NT2/D1 (cell line): ENCODE measurements at regions not wholly inside any gene's neighbourhood (a gene's known extent, or its start where the extent isn't known, plus 50 kb on each side); places are given as distances from the start of the nearest gene placed in this dataset.

ENCODE experiments used
- DNase-seq: peaks from one replicate; pipeline ENCODE4 v3.0.0-alpha.2; 2011; ENCODE audit warnings: low read depth, low spot score
- H3K27me3 ChIP-seq: 2 replicates; pipeline ENCODE4 v1.6.0; 2011; ENCODE audit warnings: mild to moderate bottlenecking; ENCODE audit not compliant: insufficient read length, insufficient read depth
- H3K36me3 ChIP-seq: 2 replicates; pipeline ENCODE4 v1.6.1; 2011; ENCODE audit warnings: mild to moderate bottlenecking, low read length, mixed read lengths; ENCODE audit not compliant: insufficient read depth, insufficient read length
- H3K4me1 ChIP-seq: 2 replicates; pipeline ENCODE4 v1.5.1; 2011; ENCODE audit not compliant: insufficient read depth, insufficient read length
- H3K4me3 ChIP-seq: 2 replicates; pipeline ENCODE4 v1.5.1; 2011; ENCODE audit warnings: low read depth; ENCODE audit not compliant: insufficient read length
- H3K9ac ChIP-seq: 2 replicates; pipeline ENCODE4 v1.6.0; 2011; ENCODE audit warnings: low read depth; ENCODE audit not compliant: insufficient read length
- H3K9me3 ChIP-seq: 2 replicates; pipeline ENCODE4 v1.5.1; 2011; ENCODE audit warnings: mild to moderate bottlenecking, low read length; ENCODE audit not compliant: insufficient read depth
- SUZ12 ChIP-seq: IDR thresholded peaks from 2 replicates; pipeline ENCODE4 v1.6.1; 2011; ENCODE audit not compliant: insufficient read length, insufficient read depth; ENCODE audit errors: extremely low read depth
- YY1 ChIP-seq: IDR thresholded peaks from 2 replicates; pipeline ENCODE4 v1.6.1; 2011; ENCODE audit not compliant: insufficient read length, insufficient read depth
- ZNF274 ChIP-seq: IDR thresholded peaks from 2 replicates; pipeline ENCODE4 v1.6.1; 2011; ENCODE audit warnings: mild to moderate bottlenecking, low read depth, low read length

DNA sequence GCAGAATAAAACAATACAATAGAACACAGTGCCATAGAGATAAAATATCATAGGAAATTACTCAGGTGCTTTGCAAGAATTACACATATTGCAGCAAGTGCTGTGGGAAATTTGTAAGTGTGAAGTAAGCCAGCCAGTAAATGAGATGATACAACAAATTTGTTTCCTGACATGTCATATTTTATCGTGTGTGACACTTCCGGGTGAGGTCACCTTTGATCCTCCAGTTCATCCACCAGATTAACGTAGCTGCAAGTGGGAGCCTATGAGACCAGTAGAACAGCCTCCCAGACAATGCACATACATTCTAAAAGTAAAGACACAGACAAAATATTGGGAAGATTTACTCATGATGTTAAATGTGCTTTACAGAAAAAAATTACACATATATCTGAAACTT lies 72.2 kb downstream of the PRDM9 start:
- no peaks in the 10 kb centered on the region for H3K4me1 ChIP-seq
- no peaks in the 10 kb centered on the region for H3K36me3 ChIP-seq
- no peaks in the 10 kb centered on the region for H3K9me3 ChIP-seq
- H3K9ac ChIP-seq = no peak overlapping the region
- no peaks in the 10 kb centered on the region for H3K27me3 ChIP-seq
- DNase-seq = no peak
- no peak overlapping the region for H3K4me3 ChIP-seq
- no peak for TF ChIP-seq YY1
- no peak for TF ChIP-seq ZNF274
- TF ChIP-seq SUZ12 = no peak

GRCh38 chr5:23583081-23583480 lies 75.7 kb downstream of the PRDM9 start:
- H3K27me3 ChIP-seq = no peaks in the 10 kb centered on the region
- H3K36me3 ChIP-seq = no peaks in the 10 kb centered on the region
- DNase-seq = no peak
- TF ChIP-seq SUZ12 (no peak), YY1 (no peak), ZNF274 (no peak)
- H3K9ac ChIP-seq = no peak overlapping the region
- no peaks in the 10 kb centered on the region for H3K9me3 ChIP-seq
- no peak overlapping the region for H3K4me3 ChIP-seq
- no peaks in the 10 kb centered on the region for H3K4me1 ChIP-seq

GRCh38 chr5:23588841-23589326 lies 81.5 kb downstream of the PRDM9 start:
- no peak for DNase-seq
- H3K9me3 ChIP-seq = no peaks in the 10 kb centered on the region
- H3K4me1 ChIP-seq = no peaks in the 10 kb centered on the region
- no peaks in the 10 kb centered on the region for H3K27me3 ChIP-seq
- no peak overlapping the region for H3K9ac ChIP-seq
- H3K4me3 ChIP-seq = no peak overlapping the region
- no peaks in the 10 kb centered on the region for H3K36me3 ChIP-seq
- TF ChIP-seq YY1 (no peak), SUZ12 (no peak), ZNF274 (no peak)

GRCh38 chr5:23591250-23591649 lies 83.8 kb downstream of the PRDM9 start:
- H3K4me1 ChIP-seq = no peaks in the 10 kb centered on the region
- H3K27me3 ChIP-seq = no peaks in the 10 kb centered on the region
- no peak for TF ChIP-seq SUZ12
- TF ChIP-seq ZNF274 = no peak
- TF ChIP-seq YY1 = no peak
- H3K9me3 ChIP-seq = no peaks in the 10 kb centered on the region
- H3K4me3 ChIP-seq = no peak overlapping the region
- no peak for DNase-seq
- H3K36me3 ChIP-seq = no peaks in the 10 kb centered on the region
- H3K9ac ChIP-seq = no peak overlapping the region

DNA sequence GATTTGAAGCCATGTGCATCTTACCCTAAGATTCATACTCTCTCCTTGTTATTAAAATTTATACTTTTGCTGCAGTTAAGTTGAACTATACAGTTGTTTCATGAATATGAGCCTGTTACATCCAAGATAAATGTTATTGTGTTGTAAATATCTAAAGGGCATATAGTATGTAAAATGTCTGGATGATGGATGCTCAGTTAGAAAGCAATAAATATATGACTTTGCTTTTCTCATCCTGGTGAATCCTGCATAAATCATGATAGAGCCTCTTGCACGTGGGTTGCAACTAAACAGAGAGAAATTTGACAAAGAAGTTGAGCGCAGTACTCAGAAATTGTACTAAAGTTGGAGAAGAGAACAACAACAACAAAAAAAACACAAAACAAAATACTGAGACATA lies 99.5 kb downstream of the PRDM9 start:
- no peak for TF ChIP-seq YY1
- TF ChIP-seq ZNF274 = no peak
- TF ChIP-seq SUZ12 = no peak
- no peak overlapping the region for H3K4me3 ChIP-seq

DNA sequence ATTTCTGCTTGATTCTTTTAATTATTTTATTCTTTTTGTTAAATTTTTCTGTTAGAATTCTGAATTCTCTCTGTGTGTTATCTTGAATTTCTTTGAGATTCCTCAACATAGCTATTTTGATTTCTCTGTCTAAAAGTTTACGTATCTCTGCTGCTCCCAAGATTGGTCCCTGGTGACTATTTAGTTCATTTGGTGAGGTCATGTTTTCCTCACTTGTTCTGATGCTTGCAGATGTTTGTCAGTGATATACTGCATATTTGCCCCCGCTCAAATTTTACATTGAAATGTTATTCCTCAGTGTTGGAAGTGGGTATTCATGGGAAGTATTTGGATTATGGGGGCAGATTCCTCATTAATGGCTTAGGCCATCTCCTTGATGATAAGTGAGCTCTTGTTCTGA lies 105.3 kb downstream of the PRDM9 start:
- no peaks in the 10 kb centered on the region for H3K27me3 ChIP-seq
- no peaks in the 10 kb centered on the region for H3K36me3 ChIP-seq
- TF ChIP-seq SUZ12 (no peak), ZNF274 (no peak), YY1 (no peak)
- no peak overlapping the region for H3K4me3 ChIP-seq
- H3K4me1 ChIP-seq = no peaks in the 10 kb centered on the region
- peaks cover 11% of the 10 kb centered on the region; the same call in 1 of the 2 replicates for H3K9me3 ChIP-seq
- no peak overlapping the region for H3K9ac ChIP-seq
- DNase-seq = no peak

More for the DNA sequence above, 99.5 kb downstream of the PRDM9 start:
- Histone ChIP-seq H3K27me3 (no peaks in the 10 kb centered on the region), H3K36me3 (no peaks in the 10 kb centered on the region), H3K9me3 (no peaks in the 10 kb centered on the region), H3K4me1 (no peaks in the 10 kb centered on the region), H3K9ac (no peak overlapping the region)
- DNase-seq = no peak

- peaks cover 11% of the 10 kb centered on the region; the same call in 1 of the 2 replicates for H3K9me3 ChIP-seq
- no peak overlapping the region for H3K9ac ChIP-seq
- no peak for DNase-seq
- no peak for TF ChIP-seq SUZ12
- no peak for TF ChIP-seq ZNF274
- no peak for TF ChIP-seq YY1
- H3K36me3 ChIP-seq = no peaks in the 10 kb centered on the region
- H3K4me3 ChIP-seq = no peak overlapping the region
- no peaks in the 10 kb centered on the region for H3K4me1 ChIP-seq
- no peaks in the 10 kb centered on the region for H3K27me3 ChIP-seq
These were observed 106.2 kb downstream of the PRDM9 start for GRCh38 chr5:23613566-23613965.

- Histone ChIP-seq H3K9me3 (peaks cover 11% of the 10 kb centered on the region; the same call in 1 of the 2 replicates), H3K4me1 (no peaks in the 10 kb centered on the region), H3K9ac (no peak overlapping the region), H3K27me3 (no peaks in the 10 kb centered on the region), H3K4me3 (no peak overlapping the region), H3K36me3 (no peaks in the 10 kb centered on the region)
- no peak for DNase-seq
- no peak for TF ChIP-seq YY1
These were observed 107.0 kb downstream of the PRDM9 start for GRCh38 chr5:23614422-23614821.
